Mesendoderm (in vitro differentiated cells): ENCODE measurements at regions not wholly inside any gene's neighbourhood (a gene's known extent, or its start where the extent isn't known, plus 50 kb on each side); places are given as distances from the start of the nearest gene placed in this dataset.

Experiments
- DNase-seq: peaks from one replicate; pipeline ENCODE4 v3.0.0; 2013
- H2AK5ac ChIP-seq: 2 replicates; pipeline ENCODE4 v1.6.1; 2013; ENCODE audit warnings: low read length, inconsistent platforms
- H2BK120ac ChIP-seq: 2 replicates; pipeline ENCODE4 v1.6.1; 2013; ENCODE audit warnings: low read depth, mild to moderate bottlenecking, low read length, moderate library complexity, mixed read lengths
- H2BK15ac ChIP-seq: replicated peaks from 2 replicates; pipeline ENCODE4 v1.6.1; 2013; ENCODE audit warnings: low read depth, mild to moderate bottlenecking, moderate library complexity
- H2BK5ac ChIP-seq: 2 replicates; pipeline ENCODE4 v1.6.1; 2013; ENCODE audit warnings: low read length, inconsistent platforms
- H3K18ac ChIP-seq: 2 replicates; pipeline ENCODE4 v1.6.1; 2013; ENCODE audit warnings: mild to moderate bottlenecking, low read length, mixed read lengths
- H3K23ac ChIP-seq: one replicate; pipeline ENCODE4 v1.6.1; 2013; ENCODE audit warnings: low read length
- H3K27ac ChIP-seq: 2 replicates; pipeline ENCODE4 v1.5.1; 2013; ENCODE audit warnings: low read depth, mild to moderate bottlenecking, inconsistent platforms, low read length, moderate library complexity
- H3K27me3 ChIP-seq: 2 replicates; pipeline ENCODE4 v1.6.1; 2013; ENCODE audit warnings: low read length, control low read depth, mild to moderate bottlenecking, inconsistent platforms; ENCODE audit not compliant: insufficient read depth, poor library complexity
- H3K36me3 ChIP-seq: 2 replicates; pipeline ENCODE4 v1.6.1; 2013; ENCODE audit warnings: low read length, inconsistent platforms; ENCODE audit not compliant: control insufficient read depth, insufficient read depth
- H3K4ac ChIP-seq: one replicate; pipeline ENCODE4 v1.6.1; 2013; ENCODE audit warnings: low read depth, mild to moderate bottlenecking, low read length, moderate library complexity
- H3K4me1 ChIP-seq: 2 replicates; pipeline ENCODE4 v1.6.1; 2013; ENCODE audit warnings: low read depth, low read length, inconsistent platforms; ENCODE audit not compliant: control insufficient read depth
- H3K4me2 ChIP-seq: 2 replicates; pipeline ENCODE4 v1.6.1; 2013; ENCODE audit warnings: low read length
- H3K4me3 ChIP-seq: 2 replicates; pipeline ENCODE4 v1.5.1; 2013; ENCODE audit warnings: mild to moderate bottlenecking, low read length
- H3K56ac ChIP-seq: one replicate; pipeline ENCODE4 v1.6.1; 2013; ENCODE audit warnings: low read length
- H3K79me1 ChIP-seq: 2 replicates; pipeline ENCODE4 v1.6.1; 2013; ENCODE audit warnings: low read length, inconsistent platforms
- H3K79me2 ChIP-seq: 2 replicates; pipeline ENCODE4 v1.6.1; 2013; ENCODE audit warnings: mild to moderate bottlenecking, low read length; ENCODE audit not compliant: control insufficient read depth, insufficient read depth
- H3K9ac ChIP-seq: 2 replicates; pipeline ENCODE4 v1.6.1; 2013; ENCODE audit warnings: low read length, inconsistent platforms
- H4K5ac ChIP-seq: one replicate; pipeline ENCODE4 v1.6.1; 2013; ENCODE audit warnings: low read length
- H4K8ac ChIP-seq: one replicate; pipeline ENCODE4 v1.6.1; 2013; ENCODE audit warnings: low read depth, mild to moderate bottlenecking, control low read depth, low read length, moderate library complexity
- WGBS: extraction: QIAGEN DNeasy Blood & Tissue Kit; methylation state at CpG from one replicate; pipeline ENCODE4 v1.1.7; 2013; ENCODE audit warnings: low lambda C conversion rate, missing lambda C conversion rate; ENCODE audit not compliant: insufficient coverage; ENCODE audit errors: extremely low coverage; 5-methylcytosine and 5-hydroxymethylcytosine counted together

GRCh38 chr1:220368352-220369265 is 96.4 kb upstream of the RAB3GAP2 start:
- H3K4me3 ChIP-seq, result no peak overlapping the region
- no peak overlapping the region for H3K4ac ChIP-seq
- peak overlapping the region; percentile 63 for H3K56ac ChIP-seq
- no peaks in the 10 kb centered on the region for H3K79me2 ChIP-seq
- H3K9ac ChIP-seq, result no peak overlapping the region
- H3K4me2 ChIP-seq, result no peak overlapping the region
- H2BK15ac ChIP-seq, result no peak overlapping the region
- H2AK5ac ChIP-seq, result no peak overlapping the region
- H3K36me3 ChIP-seq, result no peaks in the 10 kb centered on the region
- no peak overlapping the region for H2BK120ac ChIP-seq
- no peak overlapping the region for H3K23ac ChIP-seq
- peak; percentile 89 for DNase-seq
- peaks cover 12% of the 10 kb centered on the region for H3K4me1 ChIP-seq
- H3K79me1 ChIP-seq, result no peaks in the 10 kb centered on the region
- H2BK5ac ChIP-seq, result peak overlapping the region; percentile 5
- no CpG with 5 or more reads among the region's 7 CpGs for WGBS
- H3K27ac ChIP-seq, result no peak overlapping the region
- no peak overlapping the region for H3K18ac ChIP-seq
- no peak overlapping the region for H4K8ac ChIP-seq
- H3K27me3 ChIP-seq, result no peaks in the 10 kb centered on the region
- no peak overlapping the region for H4K5ac ChIP-seq

- Histone ChIP-seq H4K8ac (no peak overlapping the region), H3K36me3 (no peaks in the 10 kb centered on the region), H2AK5ac (no peak overlapping the region), H3K27me3 (no peaks in the 10 kb centered on the region), H3K9ac (no peak overlapping the region), H3K79me2 (no peaks in the 10 kb centered on the region), H3K4me1 (peaks cover 12% of the 10 kb centered on the region), H3K4me3 (no peak overlapping the region), H3K4ac (no peak overlapping the region), H3K18ac (no peak overlapping the region), H3K23ac (no peak overlapping the region), H2BK5ac (no peak overlapping the region), H3K27ac (no peak overlapping the region), H2BK120ac (no peak overlapping the region), H3K4me2 (no peak overlapping the region), H3K79me1 (no peaks in the 10 kb centered on the region), H4K5ac (no peak overlapping the region), H3K56ac (no peak overlapping the region), H2BK15ac (no peak overlapping the region)
- WGBS, result no CpG with 5 or more reads among the region's 3 CpGs
- DNase-seq, result no peak
Observed at GRCh38 chr1:220367833-220368232, 95.6 kb upstream of the RAB3GAP2 start.

- Histone ChIP-seq H2BK15ac (no peak overlapping the region), H3K4ac (no peak overlapping the region), H3K18ac (no peak overlapping the region), H2AK5ac (no peak overlapping the region), H3K27ac (no peak overlapping the region), H3K4me3 (no peak overlapping the region), H3K27me3 (no peaks in the 10 kb centered on the region), H2BK5ac (no peak overlapping the region), H4K8ac (no peak overlapping the region), H3K36me3 (no peaks in the 10 kb centered on the region), H3K4me2 (no peak overlapping the region), H3K79me1 (no peaks in the 10 kb centered on the region), H3K4me1 (peaks cover 12% of the 10 kb centered on the region), H3K79me2 (no peaks in the 10 kb centered on the region), H3K9ac (no peak overlapping the region), H3K23ac (no peak overlapping the region), H2BK120ac (no peak overlapping the region), H3K56ac (no peak overlapping the region), H4K5ac (no peak overlapping the region)
- no CpG with 5 or more reads among the region's 2 CpGs for WGBS
- DNase-seq, result no peak
Observed at GRCh38 chr1:220366269-220366668, 94.0 kb upstream of the RAB3GAP2 start.

DNA sequence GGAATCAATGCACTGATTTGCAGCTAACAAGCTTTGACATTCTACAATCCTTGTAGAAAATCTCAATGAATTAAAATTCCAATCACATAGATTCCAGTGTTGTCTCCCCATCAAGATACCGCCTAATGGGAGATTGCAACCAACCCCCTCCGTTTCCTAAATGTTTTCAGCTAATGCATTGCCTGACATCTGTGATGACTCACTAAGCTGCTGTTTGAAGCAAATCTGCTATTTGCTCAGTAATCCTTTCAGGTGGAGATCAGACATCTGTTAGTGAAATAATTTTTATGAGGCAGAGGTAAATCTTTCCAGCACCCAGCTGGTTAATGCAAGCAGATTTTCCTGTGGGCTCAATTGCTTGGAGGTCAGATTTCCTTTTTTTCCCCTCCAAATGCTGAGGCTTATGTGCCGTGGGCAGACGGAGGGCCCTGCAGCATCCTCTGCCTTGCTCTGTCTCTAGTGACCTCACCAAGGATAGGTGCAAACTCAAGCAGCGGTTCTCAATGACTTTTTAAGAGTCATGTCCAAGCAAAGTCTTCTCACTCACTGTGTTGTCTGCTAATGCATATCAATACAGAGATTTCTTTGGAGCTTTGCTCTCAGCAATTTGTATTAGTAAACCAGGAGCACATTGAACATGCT is 91.1 kb upstream of the RAB3GAP2 start:
- no peak overlapping the region for H2BK5ac ChIP-seq
- H3K4me1 ChIP-seq, result peaks cover 4% of the 10 kb centered on the region
- no peak overlapping the region for H3K9ac ChIP-seq
- no peaks in the 10 kb centered on the region for H3K36me3 ChIP-seq
- H2BK15ac ChIP-seq, result no peak overlapping the region
- H3K4ac ChIP-seq, result no peak overlapping the region
- no peaks in the 10 kb centered on the region for H3K79me2 ChIP-seq
- H3K56ac ChIP-seq, result no peak overlapping the region
- H3K18ac ChIP-seq, result no peak overlapping the region
- H3K4me3 ChIP-seq, result no peak overlapping the region
- no peak overlapping the region for H4K5ac ChIP-seq
- no peaks in the 10 kb centered on the region for H3K27me3 ChIP-seq
- DNase-seq, result peak; percentile 63
- H3K23ac ChIP-seq, result no peak overlapping the region
- H3K27ac ChIP-seq, result no peak overlapping the region
- H4K8ac ChIP-seq, result no peak overlapping the region
- WGBS, result no CpG with 5 or more reads among the region's 5 CpGs
- H2BK120ac ChIP-seq, result no peak overlapping the region
- no peaks in the 10 kb centered on the region for H3K79me1 ChIP-seq
- no peak overlapping the region for H2AK5ac ChIP-seq
- no peak overlapping the region for H3K4me2 ChIP-seq

GRCh38 chr1:220356981-220357850 is 85.0 kb upstream of the RAB3GAP2 start:
- H3K36me3 ChIP-seq, result no peaks in the 10 kb centered on the region
- no peak overlapping the region for H2BK120ac ChIP-seq
- H3K56ac ChIP-seq, result no peak overlapping the region
- H3K23ac ChIP-seq, result no peak overlapping the region
- H2BK5ac ChIP-seq, result no peak overlapping the region
- H3K4me2 ChIP-seq, result no peak overlapping the region
- no peak overlapping the region for H2AK5ac ChIP-seq
- H3K9ac ChIP-seq, result no peak overlapping the region
- H3K18ac ChIP-seq, result no peak overlapping the region
- no peaks in the 10 kb centered on the region for H3K79me1 ChIP-seq
- no peaks in the 10 kb centered on the region for H3K4me1 ChIP-seq
- no peak for DNase-seq
- no CpG with 5 or more reads among the region's 6 CpGs for WGBS
- H3K4ac ChIP-seq, result no peak overlapping the region
- no peak overlapping the region for H4K5ac ChIP-seq
- H3K4me3 ChIP-seq, result no peak overlapping the region
- no peaks in the 10 kb centered on the region for H3K79me2 ChIP-seq
- no peak overlapping the region for H4K8ac ChIP-seq
- no peak overlapping the region for H2BK15ac ChIP-seq
- H3K27me3 ChIP-seq, result no peaks in the 10 kb centered on the region
- no peak overlapping the region for H3K27ac ChIP-seq
